NCI-H1436 treated with DMSO at 0.1 percent for 48 hours (cell line): ENCODE measurements at regions not wholly inside any gene's neighbourhood (a gene's known extent, or its start where the extent isn't known, plus 50 kb on each side); places are given as distances from the start of the nearest gene placed in this dataset.

ENCODE experiments used
- DNase-seq: peaks from one replicate; lab custom pipeline; 2025; lab: John Stamatoyannopoulos, UW

DNA sequence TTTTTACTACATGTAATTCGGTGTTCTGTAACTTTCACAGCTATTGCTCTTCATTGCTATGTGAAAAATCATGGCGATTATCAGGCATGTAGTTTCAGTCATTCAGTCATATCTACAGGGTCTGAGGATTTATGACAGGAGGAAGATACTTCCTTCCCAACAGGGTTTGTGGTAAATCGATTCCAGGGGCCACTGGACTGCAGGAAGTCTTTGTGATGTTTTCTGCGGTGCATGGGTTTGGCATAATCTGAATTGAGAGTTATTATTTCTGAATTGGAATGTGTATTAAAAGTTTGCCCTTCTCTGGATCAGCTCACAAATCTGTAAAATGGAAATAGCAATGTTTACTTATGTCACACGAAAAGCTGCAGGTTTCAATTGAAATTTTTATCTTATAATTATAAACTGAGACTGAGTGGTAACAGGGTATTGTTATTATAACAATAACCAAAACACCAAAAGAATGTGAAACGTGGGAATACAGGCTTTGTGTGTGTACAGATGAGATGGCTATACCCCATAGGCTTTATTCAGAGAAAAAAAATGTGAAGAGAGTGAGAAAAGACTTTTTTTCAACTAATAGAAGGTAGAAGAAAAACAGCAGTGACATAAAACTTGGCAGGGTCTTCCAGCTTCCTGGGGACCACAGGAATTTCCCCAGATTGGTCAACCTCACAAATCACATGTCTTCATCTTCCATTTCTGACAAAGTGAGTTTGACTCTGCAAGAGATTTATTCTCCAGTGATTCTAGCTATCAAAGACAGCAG lies 307.7 kb upstream of the NFE2L3 start:
- no peak for DNase-seq

DNA sequence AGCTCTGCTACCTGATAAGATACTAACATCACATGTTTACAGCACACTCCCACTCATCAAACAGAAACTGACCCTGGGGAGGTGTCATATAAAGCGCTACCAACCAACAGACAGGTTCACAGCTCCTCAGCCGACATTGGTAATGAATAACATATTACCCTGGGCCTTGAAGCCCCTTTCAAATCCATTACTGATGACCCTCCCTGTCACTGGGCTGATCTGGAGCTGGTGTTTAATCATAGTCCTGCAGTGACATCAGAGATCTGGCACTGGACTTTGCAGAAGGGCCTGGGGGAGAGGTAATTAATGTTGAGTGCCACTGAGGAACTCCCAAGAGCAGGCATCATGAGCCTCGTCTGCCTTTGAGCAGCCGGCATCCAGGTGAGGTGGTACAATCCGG lies 306.5 kb upstream of the NFE2L3 start:
- no peak for DNase-seq

DNA sequence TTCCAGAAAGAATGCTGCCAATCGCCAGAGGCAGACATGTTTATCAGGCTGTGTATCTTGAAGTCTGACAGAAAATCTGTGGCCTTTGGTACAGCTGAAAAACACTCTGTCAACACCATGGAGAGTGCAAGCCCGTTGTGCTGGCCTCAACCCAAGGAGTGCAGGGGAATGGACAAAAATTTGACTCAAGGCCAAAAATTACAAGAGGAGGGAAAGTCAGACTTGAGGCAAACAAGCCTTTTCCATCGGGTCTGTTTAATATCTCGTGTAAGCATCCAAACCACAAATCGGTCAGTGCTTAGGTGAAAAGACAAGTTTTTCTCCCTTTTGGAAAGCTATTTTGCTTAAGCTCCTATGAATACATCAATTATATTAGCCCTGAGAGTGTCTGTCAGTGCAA lies 305.3 kb upstream of the NFE2L3 start:
- DNase-seq = no peak

DNA sequence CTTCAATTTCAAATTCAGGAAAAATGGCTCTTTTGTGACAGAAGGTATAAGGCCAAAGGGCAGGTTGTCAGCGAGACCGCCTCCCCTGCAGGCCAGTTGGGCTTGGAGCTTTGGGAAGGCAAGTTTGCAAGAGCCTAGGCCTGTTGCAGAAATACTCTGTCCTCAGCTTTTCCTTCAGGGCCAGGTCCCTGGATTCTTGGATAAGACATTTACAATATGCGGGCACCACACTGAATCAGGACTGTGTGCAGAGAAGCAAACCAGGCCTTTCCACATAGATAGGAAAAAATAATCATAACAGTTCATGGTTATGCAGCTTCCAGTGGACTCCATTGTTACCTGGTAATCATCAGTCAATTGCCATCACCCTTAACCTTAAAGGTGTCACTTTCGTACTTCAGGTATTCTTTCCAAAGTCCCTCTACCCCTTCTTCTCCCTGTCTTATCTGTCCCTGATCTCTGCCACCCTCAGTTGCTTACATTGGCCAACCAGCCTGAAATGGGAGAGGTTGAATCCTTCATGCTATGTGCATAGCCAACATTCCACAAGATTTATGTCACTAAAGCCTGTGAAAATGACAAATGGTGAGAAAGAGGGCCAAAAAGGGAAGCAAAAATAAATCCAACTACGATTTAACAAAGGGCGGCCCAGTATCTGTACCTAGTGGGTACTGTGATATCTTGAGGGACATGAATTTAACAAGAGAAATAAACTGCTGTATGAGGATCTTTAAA lies 304.5 kb upstream of the NFE2L3 start:
- no peak for DNase-seq

DNA sequence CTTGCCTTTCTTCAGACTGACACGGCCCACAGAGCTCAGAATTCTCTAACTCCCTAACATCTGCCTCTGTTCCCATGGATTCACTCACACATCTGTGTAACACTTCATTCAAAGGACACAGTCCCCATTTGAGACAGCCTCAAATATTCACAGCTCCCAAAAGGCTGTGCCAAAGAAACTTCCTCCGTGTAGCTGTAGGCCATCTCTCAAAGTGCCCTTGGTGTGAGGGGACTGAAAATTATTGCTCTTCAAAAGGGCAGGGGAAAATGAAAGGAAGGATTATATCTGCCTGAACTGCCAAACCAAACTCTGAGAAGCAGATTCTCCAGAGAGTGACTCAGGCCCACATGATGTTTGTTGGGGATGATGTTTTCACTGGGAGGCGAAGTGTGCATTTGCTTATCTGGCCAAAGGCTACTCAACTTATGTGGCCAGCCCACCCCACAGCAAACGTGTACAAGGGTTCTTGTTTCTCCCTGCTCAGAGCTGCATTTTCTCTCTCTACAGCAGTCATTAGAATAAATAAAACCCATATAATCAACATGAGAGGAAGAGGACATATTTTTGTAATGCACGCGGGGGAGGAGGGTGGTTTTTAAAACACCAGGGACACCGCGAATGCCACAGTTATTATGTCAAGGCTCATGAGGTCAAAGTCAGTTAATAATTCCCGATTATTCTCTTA lies 302.4 kb upstream of the NFE2L3 start:
- no peak for DNase-seq

DNA sequence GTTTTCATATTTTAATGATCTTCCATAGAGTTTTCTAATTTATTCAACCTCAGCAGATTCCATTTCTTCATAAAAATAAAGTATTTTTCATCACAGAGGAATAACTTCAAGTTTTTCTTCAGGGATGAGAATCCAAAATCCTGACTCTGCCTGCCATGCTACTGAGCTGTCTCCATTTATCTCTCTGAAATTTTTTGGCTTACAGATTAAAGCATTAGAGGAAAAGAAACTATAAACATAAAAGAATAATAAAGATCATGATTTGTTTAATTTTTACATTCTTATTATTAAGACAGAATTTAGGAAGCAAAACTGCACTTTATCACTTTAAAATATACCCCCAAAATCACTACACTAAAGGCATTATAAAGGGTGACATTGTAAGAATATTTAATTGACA lies 301.8 kb upstream of the NFE2L3 start:
- no peak for DNase-seq

DNA sequence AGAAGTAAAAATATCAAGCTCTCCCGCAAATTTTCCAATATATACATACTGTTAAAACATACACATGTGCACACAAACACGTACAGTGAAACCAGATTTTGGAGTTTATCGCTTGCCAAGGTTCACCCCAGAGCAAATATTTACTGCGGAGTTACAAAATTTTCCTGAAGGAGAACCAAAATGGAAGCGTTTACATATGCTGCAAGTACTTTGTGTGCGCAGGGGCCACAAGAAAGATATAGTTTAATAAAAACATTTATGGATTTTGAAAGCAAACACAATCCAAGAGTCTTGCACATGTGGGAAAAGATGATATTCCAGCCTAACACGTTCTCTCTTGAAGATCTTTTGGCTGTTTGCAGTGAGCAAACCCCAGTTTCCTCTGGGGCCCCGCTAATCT lies 301.3 kb upstream of the NFE2L3 start:
- DNase-seq = no peak

DNA sequence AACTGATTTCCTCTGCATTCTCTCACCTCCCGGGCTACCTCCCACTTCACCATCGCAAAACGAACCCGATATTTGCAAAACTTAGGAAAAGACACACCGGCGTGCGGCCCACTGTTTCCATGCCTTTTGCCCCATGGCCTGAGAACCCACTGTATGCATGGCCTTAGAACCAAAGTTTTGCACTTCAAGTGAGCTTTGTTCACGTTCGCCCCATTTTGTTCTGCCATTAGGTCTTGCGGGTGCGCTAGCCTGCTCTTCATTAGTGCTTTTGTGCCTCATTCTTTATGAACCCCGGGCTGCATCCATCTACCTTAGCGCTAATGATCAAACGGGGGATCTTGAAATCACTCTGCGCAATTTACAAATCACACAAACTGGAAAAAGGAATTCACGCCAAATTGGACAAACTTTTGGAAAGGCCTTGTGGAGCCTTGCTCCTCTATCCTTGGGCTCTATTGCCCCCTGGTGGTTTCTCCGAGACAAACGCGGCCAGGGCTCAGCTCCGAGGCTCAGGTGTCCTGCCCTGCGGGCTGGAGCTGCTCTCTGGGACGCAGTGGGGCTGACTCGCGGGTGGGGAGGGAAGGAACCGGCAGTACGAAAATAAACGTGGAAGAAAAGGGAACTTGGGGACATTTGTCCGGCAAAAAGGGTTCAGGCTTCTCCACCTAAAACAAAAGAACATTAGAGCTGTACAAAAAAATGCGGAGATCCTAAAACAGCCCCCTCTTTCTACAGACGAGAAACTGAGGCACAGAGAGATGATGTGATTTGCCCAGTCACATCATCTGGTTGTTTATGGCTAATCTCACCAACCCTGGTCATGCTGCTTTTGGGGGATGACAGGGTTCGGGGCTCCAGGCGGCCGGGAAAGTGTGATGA lies 300.4 kb upstream of the NFE2L3 start:
- no peak for DNase-seq

DNA sequence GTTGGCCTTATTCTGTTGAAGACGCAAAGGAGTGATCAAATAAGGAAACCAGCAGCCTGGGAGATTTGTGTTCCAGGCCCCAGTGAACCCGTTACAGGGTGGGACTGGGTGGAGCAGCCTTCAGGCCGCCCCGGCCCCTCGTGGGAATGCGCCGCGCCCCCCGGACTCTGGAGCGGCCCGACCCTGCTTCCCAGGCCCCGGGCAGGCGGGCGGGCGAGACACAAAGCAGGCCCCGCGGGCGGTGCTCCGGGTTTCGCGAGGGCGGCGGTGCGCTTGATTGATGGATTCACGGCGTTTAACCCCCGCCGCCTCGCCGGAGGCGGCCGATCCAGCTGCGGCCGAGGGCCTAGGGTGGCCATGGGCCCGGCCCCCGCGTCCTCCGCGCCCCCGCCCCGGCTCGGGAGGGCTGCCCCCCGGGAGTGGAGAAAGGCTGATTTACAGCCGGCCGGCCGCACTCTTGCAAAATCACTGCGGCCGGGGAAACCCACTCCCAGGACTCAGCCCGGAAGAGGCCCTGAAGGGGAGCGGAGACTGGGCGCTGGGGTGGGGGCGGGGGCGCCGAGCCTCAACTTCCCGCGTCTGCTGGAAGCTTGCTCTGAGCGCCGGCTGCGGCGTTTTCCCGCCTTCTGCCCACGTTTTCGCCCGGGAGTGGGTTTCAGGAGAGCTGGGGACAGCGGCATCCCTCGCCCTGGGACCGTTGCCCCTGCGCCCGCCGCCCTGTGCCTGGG lies 299.6 kb upstream of the NFE2L3 start:
- DNase-seq = no peak

DNA sequence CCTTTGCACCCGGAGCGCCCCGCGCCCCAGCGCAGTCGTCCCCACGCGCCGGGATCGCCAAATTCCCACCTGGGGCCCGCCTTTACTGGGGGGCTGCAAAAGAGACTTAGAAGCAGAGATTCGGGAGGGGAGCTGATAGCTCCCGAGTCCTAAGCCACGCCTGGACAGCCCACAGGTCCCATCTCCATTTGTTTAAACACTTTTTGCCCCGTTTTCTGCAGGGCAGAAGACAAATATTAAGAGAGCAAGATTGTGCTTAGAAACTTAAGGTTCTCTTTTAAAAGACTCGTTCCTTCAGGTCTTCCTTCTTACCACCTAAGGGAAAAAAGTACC lies 299.1 kb upstream of the NFE2L3 start:
- DNase-seq = no peak

DNA sequence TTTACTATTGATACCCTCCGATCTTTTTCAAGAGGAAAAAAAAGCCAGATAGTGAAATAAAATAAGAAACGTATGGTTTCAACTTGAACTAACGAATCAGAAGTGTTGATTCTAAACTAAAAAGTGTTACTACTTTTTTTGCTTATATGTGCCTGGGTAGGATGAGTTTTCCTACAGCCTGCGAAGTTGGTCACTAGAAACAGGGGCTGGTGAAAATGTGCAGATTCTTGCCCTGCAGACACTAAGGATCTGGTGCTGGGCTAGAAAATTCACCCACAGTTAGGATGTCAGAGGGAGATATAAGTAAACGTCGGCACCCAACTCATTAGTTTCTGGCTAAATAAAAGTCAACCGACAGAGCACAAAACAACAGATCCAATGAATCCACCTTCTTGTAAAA lies 298.7 kb upstream of the NFE2L3 start:
- no peak for DNase-seq

DNA sequence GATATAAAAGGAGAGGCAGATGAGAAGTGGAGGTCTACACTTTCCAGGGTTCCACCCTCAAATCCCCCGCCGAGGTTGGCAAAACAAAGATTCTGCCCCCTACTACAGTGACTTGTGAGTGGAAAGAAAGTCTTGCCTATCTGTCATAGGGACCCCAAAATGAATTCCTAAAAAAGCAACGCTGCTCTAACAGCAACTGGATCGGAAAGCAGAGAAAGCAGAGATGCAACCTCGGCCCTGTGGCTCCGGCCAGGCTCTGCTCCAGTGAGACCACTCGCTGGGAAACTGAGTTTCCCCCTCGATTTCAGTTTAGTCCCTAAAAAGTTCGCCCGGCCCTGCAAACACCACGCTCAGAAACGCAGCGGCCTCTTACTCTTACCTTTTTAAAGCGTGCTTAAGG lies 297.9 kb upstream of the NFE2L3 start:
- DNase-seq = no peak

DNA sequence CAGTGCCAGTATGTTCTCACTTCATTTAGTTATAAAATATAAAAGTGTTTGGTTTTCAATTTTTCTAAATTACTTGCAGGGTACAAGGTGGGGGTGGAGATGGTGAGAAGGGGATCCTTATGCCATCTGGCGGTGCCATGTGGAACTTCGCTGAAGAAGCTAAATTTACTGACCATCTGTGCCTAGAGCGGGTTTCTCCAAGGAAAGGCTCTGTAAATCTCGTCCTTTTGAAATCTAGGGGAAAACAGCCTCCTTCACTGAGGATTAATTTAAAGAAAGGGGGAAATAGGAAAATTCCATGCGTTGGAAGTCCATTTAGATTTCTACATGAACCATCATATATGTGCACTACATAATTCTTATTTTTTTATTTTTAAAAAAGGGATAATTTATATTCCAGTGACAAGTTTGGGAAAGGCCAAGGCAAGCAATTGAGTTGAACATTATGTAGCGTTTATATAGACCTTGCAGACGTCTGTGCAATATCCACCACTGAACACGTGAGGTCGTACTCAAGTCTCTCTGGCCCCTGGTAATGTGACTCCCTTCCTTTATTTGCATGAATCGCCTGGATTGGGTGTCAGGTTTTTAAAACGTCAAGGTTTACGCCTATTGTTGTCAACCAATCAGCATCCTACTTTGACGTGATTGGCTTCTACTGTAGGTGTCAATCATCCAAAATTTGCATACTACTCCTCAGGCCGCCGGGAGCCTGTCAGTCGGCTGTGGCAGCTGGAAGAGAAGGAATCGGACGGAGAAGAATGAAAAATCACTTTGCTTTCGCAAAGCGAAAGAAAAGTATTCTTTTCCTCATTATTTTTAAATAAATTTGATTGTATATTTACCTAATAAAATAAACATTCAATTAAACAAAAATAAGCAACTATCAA lies 297.1 kb upstream of the NFE2L3 start:
- DNase-seq = peak; percentile 99

DNA sequence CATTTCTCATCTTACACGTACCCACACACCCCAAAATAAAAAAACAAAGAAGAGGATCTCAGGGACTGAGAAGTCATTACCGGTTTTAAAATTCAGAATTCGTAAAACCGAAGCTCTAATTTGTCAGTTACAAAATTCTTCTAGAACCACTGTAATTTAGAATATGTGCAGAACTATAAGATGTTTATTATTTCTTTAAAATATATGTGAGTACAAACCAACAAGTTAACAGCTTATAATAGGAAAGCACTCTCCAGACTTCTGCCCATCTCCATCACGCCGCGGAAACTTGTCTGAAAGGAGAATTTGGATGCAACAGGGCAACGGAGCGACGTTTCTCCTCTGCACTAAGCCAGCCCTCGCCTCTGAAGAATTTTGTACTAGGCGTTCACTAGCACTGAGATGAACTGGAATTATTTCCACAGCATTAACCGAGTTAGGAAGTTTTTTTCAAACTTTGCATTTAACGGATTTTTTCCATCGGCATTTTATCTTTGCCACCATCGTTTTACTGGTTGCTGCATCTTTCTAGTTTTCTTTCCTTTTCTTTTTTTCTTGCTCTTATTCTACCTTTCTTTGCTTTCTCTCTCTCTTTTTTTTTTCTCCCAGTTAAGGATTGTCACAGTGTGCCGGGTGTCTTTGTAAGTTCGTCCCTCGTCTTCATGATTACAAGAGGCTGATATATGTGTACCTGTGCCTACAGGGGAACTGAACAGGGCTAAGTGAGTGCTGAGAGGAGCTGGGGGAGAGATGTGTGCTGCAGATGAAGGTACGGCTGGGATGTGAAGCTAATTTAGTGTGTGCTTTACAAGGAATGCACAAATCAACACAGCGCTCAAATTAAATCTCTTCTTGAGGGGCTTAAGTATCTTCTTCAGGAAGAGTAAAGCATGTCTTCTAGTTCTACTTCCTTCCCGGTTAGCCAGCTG lies 295.9 kb upstream of the NFE2L3 start:
- DNase-seq = no peak

DNA sequence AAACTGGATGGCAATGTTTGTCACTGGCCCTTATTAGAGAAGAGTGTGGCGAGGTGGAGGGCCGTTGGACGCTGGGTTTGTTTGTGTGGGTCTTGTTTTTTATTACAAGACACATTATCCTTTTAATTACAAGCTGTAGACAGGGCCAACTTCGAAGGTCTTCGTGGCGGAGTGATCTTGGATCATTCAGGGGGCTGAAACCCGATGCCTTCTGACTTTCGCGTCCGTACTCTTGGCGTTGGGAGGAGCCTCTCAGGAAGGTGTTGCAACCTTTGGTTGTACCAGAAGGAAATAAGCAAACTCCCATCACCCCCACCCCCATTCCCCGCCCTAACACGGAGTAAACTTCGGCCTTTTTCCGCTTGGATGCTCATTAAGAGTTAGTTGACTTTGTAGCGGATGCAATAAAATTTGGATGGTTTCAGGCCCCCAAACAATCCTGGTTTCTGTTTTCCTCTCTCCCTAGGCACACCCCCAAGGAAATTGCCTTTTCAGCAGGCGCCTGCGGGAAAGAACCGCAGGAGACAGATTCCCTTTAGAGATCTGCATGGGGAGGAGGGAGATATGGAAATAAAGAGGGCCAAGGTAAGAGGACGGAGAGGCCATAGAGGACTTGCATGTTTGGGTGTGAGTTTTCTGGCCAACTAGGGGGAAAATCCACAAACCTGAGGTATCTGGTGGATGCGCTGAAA lies 294.5 kb upstream of the NFE2L3 start:
- peak; percentile 57 for DNase-seq

DNA sequence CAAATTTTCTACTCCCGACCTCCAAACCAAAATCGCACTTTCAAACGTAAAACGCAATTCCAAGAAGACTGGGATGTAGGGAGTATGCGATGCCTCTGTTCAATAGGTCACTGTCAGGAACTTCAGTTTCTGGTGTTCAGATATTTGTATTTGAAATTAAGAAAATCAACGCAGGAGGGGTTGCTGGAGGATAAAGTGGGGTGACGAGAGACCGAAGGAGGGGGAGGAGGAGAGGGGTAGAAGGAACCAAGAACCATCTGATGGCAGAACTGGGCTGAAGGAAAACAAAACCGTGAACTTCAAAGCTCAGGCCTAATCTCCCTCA lies 293.8 kb upstream of the NFE2L3 start:
- DNase-seq = no peak

DNA sequence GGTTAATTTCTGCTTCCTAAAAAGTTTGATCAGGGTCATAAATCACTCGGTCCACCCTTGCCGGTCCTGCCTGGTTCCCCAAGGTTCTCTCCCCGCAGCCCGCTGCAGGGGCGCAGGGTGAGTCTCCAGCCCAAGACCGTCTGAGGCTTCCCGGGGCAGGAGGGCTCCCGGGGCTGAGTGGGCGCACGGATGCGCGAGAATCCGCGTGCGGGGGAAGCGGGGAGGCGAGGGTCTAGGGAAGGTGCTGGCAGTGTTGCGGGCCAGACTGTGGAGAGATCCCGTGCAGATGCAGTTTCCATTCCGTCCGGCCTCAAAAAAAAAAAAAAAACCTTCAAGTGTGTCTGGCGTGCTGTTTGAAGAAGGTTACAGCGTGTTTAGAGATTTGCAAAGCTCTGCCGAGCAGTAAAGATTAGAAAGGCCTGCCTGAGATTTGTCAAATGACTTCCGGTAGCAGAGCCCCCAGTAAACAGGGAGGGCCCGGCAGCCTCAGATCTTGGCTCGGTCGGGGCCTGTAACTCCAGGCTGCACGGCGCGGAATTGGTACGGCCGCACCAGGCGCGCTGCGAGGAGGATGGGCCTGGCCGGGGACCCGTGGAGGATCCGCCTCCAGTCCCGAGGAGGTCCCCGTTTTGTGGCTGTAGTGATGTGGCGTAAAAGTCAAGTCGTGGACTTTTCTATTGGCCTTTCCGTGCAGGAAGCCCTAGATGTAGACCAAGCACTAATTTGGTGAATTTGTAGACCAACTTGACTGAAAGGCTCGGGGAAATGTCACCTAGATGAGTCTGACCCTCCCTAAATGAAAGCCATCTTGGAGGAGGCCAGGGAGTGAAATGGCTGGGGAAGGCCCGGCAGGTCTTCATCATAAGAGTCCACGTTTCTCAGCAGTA lies 293.2 kb upstream of the NFE2L3 start:
- DNase-seq = no peak
